A549 (cell line): ENCODE measurements at regions not wholly inside any gene's neighbourhood (a gene's known extent, or its start where the extent isn't known, plus 50 kb on each side); places are given as distances from the start of the nearest gene placed in this dataset.

Experiments used
- ATAC-seq, 2 experiments: fragments of 200-7000 bp in 1 of 2; fragments of >200 bp in 1 of 2; cut with Nextera tagmentation in 1 of 2; cut with Tn5 transposase in 1 of 2; 3 replicates each; pipeline versions ENCODE4 v1.8.0 to v1.9.1; 2018 to 2020; ENCODE audit warnings: mild to moderate bottlenecking in 1 of 2, moderate library complexity in 1 of 2
- CTCF ChIA-PET: fragments of 300-600 bp; sonication (Branson Sonifier 250); formaldehyde crosslinking; extraction: SDS; loops from one replicate; lab custom pipeline; 2021; ENCODE audit warnings: antibody characterized with exemption, inconsistent platforms; lab: Yijun Ruan, JAX
- POLR2A ChIA-PET: fragments of 350-600 bp; formaldehyde crosslinking; extraction: SDS; loops from one replicate; lab custom pipeline; 2021; ENCODE audit warnings: antibody characterized with exemption, inconsistent platforms; lab: Yijun Ruan, JAX
- DNase-seq, 2 experiments: peaks; one replicate each; pipeline versions ENCODE4 v3.0.0 to v3.0.0-alpha.2; 2011 to 2016; ENCODE audit warnings: low read depth in 1 of 2, low spot score in 1 of 2
- FAIRE-seq: peaks from 2 replicates; lab custom pipeline; 2011; peaks lifted over from hg19 to GRCh38; lab: Jason Lieb, UNC
- H3K27ac ChIP-seq, 2 experiments: fragments of >200 bp; sonication (Bioruptor Twin); formaldehyde crosslinking; 3 replicates each; pipeline ENCODE4 v1.5.1; 2016 to 2017
- H3K4me1 ChIP-seq: fragments of >200 bp; sonication (Bioruptor Twin); formaldehyde crosslinking; 3 replicates; pipeline ENCODE4 v1.6.1; 2016
- H3K4me2 ChIP-seq: fragments of >200 bp; sonication (Bioruptor Twin); formaldehyde crosslinking; 3 replicates; pipeline ENCODE4 v1.6.1; 2016
- H3K4me3 ChIP-seq: fragments of >200 bp; sonication (Bioruptor Twin); formaldehyde crosslinking; 3 replicates; pipeline ENCODE4 v1.5.1; 2016
- H3K9me3 ChIP-seq: fragments of >200 bp; sonication (Bioruptor Twin); formaldehyde crosslinking; 3 replicates; pipeline ENCODE4 v1.6.1; 2016
- BCL3 ChIP-seq: fragments of >200 bp; sonication (Bioruptor Twin); formaldehyde crosslinking; IDR thresholded peaks from 3 replicates; pipeline ENCODE4 v1.6.1; 2016
- CBX2 ChIP-seq: fragments of 200-600 bp; sonication (generic); IDR thresholded peaks from 2 replicates; pipeline ENCODE4 v1.6.1; 2016; ENCODE audit warnings: low read depth, mild to moderate bottlenecking, borderline replicate concordance
- CHD4 ChIP-seq: fragments of 200-600 bp; sonication (generic); IDR thresholded peaks from 2 replicates; pipeline ENCODE4 v1.6.1; 2016; ENCODE audit warnings: antibody characterized with exemption, mild to moderate bottlenecking, borderline replicate concordance
- EHF ChIP-seq: fragments of 250-450 bp; sonication (Bioruptor Pico); IDR thresholded peaks from 2 replicates; pipeline ENCODE4 v1.5.0; 2020; ENCODE audit warnings: mild to moderate bottlenecking
- ELK1 ChIP-seq: fragments of 150-350 bp; IDR thresholded peaks from 2 replicates; pipeline ENCODE4 v1.6.1; 2014; ENCODE audit warnings: low read depth, mild to moderate bottlenecking, low read length
- EP300 ChIP-seq, 2 experiments: fragments of >200 bp; sonication (Bioruptor Twin); formaldehyde crosslinking; IDR thresholded peaks; 2 replicates in 1 of 2; 3 replicates in 1 of 2; pipeline ENCODE4 v1.6.1; 2016 to 2017
- FOSL2 ChIP-seq, 2 experiments: fragments of 450-650 bp in 1 of 2; fragments of >200 bp in 1 of 2; sonication (Bioruptor Twin) in 1 of 2; formaldehyde crosslinking; IDR thresholded peaks; 2 replicates each; pipeline versions ENCODE4 v1.5.0 to v1.6.1; 2016 to 2020; ENCODE audit warnings: mild to moderate bottlenecking in 1 of 2, moderate library complexity in 1 of 2
- HMGXB4 ChIP-seq: fragments of 250-450 bp; sonication (Bioruptor Pico); IDR thresholded peaks from 2 replicates; pipeline ENCODE4 v1.5.0; 2021; ENCODE audit warnings: mild to moderate bottlenecking, moderate library complexity, borderline replicate concordance
- JUN ChIP-seq, 2 experiments: fragments of >200 bp; sonication (Bioruptor Twin); formaldehyde crosslinking; IDR thresholded peaks; 2 replicates in 1 of 2; 3 replicates in 1 of 2; pipeline ENCODE4 v1.6.1; 2016 to 2017
- MAX ChIP-seq: IDR thresholded peaks from 2 replicates; pipeline ENCODE4 v1.6.1; 2012
- NFE2L2 ChIP-seq: fragments of 150-350 bp; conservative IDR thresholded peaks from 2 replicates; pipeline ENCODE4 v1.6.1; 2014; ENCODE audit warnings: low read length
- NR3C1 ChIP-seq: fragments of >200 bp; sonication (Bioruptor Twin); formaldehyde crosslinking; IDR thresholded peaks from 3 replicates; pipeline ENCODE4 v1.6.1; 2017
- POLR2A ChIP-seq: IDR thresholded peaks from 2 replicates; pipeline ENCODE4 v1.6.1; 2012; ENCODE audit warnings: mild to moderate bottlenecking, low read length
- RCOR1 ChIP-seq: fragments of 150-350 bp; IDR thresholded peaks from 2 replicates; pipeline ENCODE4 v1.6.1; 2014; ENCODE audit warnings: antibody characterized with exemption, low read length, low read depth
- USF2 ChIP-seq: fragments of 450-650 bp; IDR thresholded peaks from 2 replicates; pipeline ENCODE4 v1.6.1; 2014; ENCODE audit warnings: antibody characterized with exemption
- ZFP36 ChIP-seq: fragments of 450-650 bp; IDR thresholded peaks from 2 replicates; pipeline ENCODE4 v1.6.1; 2014; ENCODE audit warnings: borderline replicate concordance; ENCODE audit not compliant: partially characterized antibody
- WGBS: methylation state at CpG from one replicate; pipeline ENCODE4 v1.1.6; 2017; ENCODE audit errors: missing lambda C conversion rate; 5-methylcytosine and 5-hydroxymethylcytosine counted together

GRCh38 chr4:46196086-46196485, 72.2 kb upstream of the GABRG1 start:
- FAIRE-seq = no peak
- WGBS = 13% methylated on average over 1 of the region's 1 CpG
- ChIA-PET CTCF (no interaction called here), POLR2A (no interaction called here)
- H3K9me3 ChIP-seq = no peaks in the 10 kb centered on the region
- H3K27ac ChIP-seq = no peak overlapping the region
- TF ChIP-seq CHD4 (no peak), FOSL2 (IDR thresholded peaks at IDR 0.05) (no peak), FOSL2 (CRISPR knock-in tag; IDR thresholded peaks at IDR 0.05) (no peak), NR3C1 (no peak)
- H3K4me3 ChIP-seq = no peak overlapping the region
- no peak overlapping the region for H3K4me2 ChIP-seq
- no peak for ATAC-seq
- H3K4me1 ChIP-seq = no peaks in the 10 kb centered on the region
- no peak for DNase-seq

- POLR2A ChIA-PET = no interaction called here
- TF ChIP-seq EP300 (IDR thresholded peaks at IDR 0.05) = no peak
- TF ChIP-seq RCOR1 = no peak
- no peak for TF ChIP-seq USF2
- TF ChIP-seq EHF = no peak
- TF ChIP-seq NR3C1 = no peak
- TF ChIP-seq HMGXB4 = no peak
- TF ChIP-seq POLR2A = no peak
- no peak for TF ChIP-seq MAX
- no peak for TF ChIP-seq CHD4
- no peak for TF ChIP-seq JUN (IDR thresholded peaks at IDR 0.05)
- TF ChIP-seq, all 56 proteins: peak for 0
- CTCF ChIA-PET = no interaction called here
- ATAC-seq (no peak), FAIRE-seq (no peak), DNase-seq (no peak)
- Histone ChIP-seq H3K4me1 (no peaks in the 10 kb centered on the region), H3K9me3 (no peaks in the 10 kb centered on the region), H3K4me2 (no peak overlapping the region), H3K27ac (no peak overlapping the region), H3K4me3 (no peak overlapping the region)
- 4% methylated on average over 3 of the region's 3 CpGs for WGBS
Observed at GRCh38 chr4:46185766-46186165, 61.9 kb upstream of the GABRG1 start.

GRCh38 chr4:46179356-46179755, 55.5 kb upstream of the GABRG1 start:
- Histone ChIP-seq H3K4me2 (no peak overlapping the region), H3K9me3 (no peaks in the 10 kb centered on the region), H3K4me1 (no peaks in the 10 kb centered on the region), H3K4me3 (no peak overlapping the region), H3K27ac (no peak overlapping the region)
- FAIRE-seq (no peak), DNase-seq (no peak), ATAC-seq (no peak)
- CTCF ChIA-PET = no interaction called here
- POLR2A ChIA-PET = no interaction called here
- no peak for TF ChIP-seq ELK1
- TF ChIP-seq BCL3 = no peak
- TF ChIP-seq ZFP36 = peak; percentile 54
- no peak for TF ChIP-seq CBX2
- TF ChIP-seq NFE2L2 = no peak
- no peak for TF ChIP-seq MAX
